Left ventricle myocardium inferior (tissue), 1 donor: ENCODE measurements at regions not wholly inside any gene's neighbourhood (a gene's known extent, or its start where the extent isn't known, plus 50 kb on each side); places are given as distances from the start of the nearest gene placed in this dataset.

Experiments
- DNase-seq: peaks from one replicate; pipeline ENCODE4 v3.0.0-alpha.2; 2020
- H3K27ac ChIP-seq: fragments of 200-600 bp; replicated peaks from 2 replicates; pipeline ENCODE4 v1.8.0; 2021
- H3K27me3 ChIP-seq: fragments of 200-600 bp; 2 replicates; pipeline ENCODE4 v1.8.0; 2021; ENCODE audit warnings: low read depth
- H3K36me3 ChIP-seq: fragments of 200-600 bp; 2 replicates; pipeline ENCODE4 v1.8.0; 2021
- H3K4me1 ChIP-seq: fragments of 200-600 bp; 2 replicates; pipeline ENCODE4 v1.8.0; 2021
- H3K4me3 ChIP-seq: fragments of 200-600 bp; 2 replicates; pipeline ENCODE4 v1.8.0; 2021; ENCODE audit warnings: mild to moderate bottlenecking, moderate library complexity
- H3K9me3 ChIP-seq: fragments of 200-600 bp; replicated peaks from 2 replicates; pipeline ENCODE4 v1.8.0; 2021
- intact Hi-C: fragments of 100-400 bp; cut with micrococcal nuclease; formaldehyde crosslinking; loops from one replicate; pipeline ENCODE4 v1.11.0; 2022
- TF ChIP-seq, protein P1 (sequence below): fragments of 200-600 bp; IDR thresholded peaks from 2 replicates; pipeline ENCODE4 v1.8.0; 2021; ENCODE audit warnings: antibody characterized with exemption, mild to moderate bottlenecking, borderline replicate concordance
- donor health status: DM: no; HTN: yes; CAD: no; lungs with severe emphysema.

DNA sequence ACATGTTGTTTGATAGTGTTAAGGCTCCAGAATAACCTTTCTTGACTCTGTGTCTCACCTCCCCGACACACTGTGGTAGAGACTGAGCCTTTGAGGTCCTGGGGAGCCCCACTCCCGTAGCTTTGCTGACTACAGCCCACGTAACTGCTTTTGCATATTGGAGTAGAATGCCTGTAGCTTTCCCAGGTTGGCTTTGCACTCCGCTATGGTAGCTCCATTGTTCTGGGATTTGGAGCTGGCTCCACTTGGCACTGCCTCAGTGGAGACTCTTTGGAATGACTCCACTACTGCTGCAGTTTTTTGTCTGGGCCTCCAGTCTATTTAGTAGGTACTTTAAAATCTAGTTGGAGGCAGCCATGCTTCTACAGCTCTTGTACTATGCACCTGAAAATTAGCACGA is 56.2 kb upstream of the ANXA1 start:
- Histone ChIP-seq H3K27me3 (no peaks in the 10 kb centered on the region), H3K4me1 (no peaks in the 10 kb centered on the region), H3K27ac (no peak overlapping the region), H3K4me3 (no peak overlapping the region), H3K9me3 (no peaks in the 10 kb centered on the region), H3K36me3 (no peaks in the 10 kb centered on the region)
- TF ChIP-seq, protein P1, sequence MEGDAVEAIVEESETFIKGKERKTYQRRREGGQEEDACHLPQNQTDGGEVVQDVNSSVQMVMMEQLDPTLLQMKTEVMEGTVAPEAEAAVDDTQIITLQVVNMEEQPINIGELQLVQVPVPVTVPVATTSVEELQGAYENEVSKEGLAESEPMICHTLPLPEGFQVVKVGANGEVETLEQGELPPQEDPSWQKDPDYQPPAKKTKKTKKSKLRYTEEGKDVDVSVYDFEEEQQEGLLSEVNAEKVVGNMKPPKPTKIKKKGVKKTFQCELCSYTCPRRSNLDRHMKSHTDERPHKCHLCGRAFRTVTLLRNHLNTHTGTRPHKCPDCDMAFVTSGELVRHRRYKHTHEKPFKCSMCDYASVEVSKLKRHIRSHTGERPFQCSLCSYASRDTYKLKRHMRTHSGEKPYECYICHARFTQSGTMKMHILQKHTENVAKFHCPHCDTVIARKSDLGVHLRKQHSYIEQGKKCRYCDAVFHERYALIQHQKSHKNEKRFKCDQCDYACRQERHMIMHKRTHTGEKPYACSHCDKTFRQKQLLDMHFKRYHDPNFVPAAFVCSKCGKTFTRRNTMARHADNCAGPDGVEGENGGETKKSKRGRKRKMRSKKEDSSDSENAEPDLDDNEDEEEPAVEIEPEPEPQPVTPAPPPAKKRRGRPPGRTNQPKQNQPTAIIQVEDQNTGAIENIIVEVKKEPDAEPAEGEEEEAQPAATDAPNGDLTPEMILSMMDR = no peak
- DNase-seq = no peak
- intact Hi-C loops = no loop called here

DNA sequence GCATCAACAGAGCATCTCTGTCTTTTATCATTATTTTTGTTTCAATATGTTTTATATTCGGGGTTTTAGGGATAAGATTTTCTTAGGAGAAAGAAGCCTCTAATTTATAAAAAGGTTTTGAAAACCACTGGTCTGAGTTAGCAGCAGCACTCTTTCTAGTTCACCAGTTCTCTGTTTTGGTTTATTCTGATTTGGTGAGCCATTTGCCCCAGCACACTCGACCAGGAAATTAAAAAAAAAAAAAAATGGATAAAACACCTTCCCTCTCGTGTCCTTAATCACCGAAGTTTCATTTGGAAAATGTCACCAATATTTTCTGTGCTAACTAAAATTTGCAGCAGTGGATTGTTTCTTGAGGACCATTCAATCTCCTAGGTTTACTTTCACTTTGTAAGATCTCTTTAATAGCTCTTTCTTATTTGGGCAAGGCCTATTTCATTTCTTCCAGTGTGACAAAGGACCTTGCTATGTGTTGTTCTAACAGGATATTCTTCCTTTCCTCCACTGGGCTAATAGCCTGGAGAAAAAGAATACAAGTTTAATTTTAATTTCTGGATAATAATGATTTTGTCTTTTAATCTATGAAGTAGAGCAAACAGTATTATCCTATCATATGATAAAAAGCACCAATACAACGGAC is 57.8 kb upstream of the ANXA1 start:
- H3K4me1 ChIP-seq = no peaks in the 10 kb centered on the region
- H3K9me3 ChIP-seq = no peaks in the 10 kb centered on the region
- peak overlapping the region; percentile 34 for H3K4me3 ChIP-seq
- no peaks in the 10 kb centered on the region for H3K36me3 ChIP-seq
- no peak for DNase-seq
- no peaks in the 10 kb centered on the region for H3K27me3 ChIP-seq
- H3K27ac ChIP-seq = peak overlapping the region; percentile 22
- intact Hi-C loops = no loop called here
- TF ChIP-seq, protein P1 = no peak

DNA sequence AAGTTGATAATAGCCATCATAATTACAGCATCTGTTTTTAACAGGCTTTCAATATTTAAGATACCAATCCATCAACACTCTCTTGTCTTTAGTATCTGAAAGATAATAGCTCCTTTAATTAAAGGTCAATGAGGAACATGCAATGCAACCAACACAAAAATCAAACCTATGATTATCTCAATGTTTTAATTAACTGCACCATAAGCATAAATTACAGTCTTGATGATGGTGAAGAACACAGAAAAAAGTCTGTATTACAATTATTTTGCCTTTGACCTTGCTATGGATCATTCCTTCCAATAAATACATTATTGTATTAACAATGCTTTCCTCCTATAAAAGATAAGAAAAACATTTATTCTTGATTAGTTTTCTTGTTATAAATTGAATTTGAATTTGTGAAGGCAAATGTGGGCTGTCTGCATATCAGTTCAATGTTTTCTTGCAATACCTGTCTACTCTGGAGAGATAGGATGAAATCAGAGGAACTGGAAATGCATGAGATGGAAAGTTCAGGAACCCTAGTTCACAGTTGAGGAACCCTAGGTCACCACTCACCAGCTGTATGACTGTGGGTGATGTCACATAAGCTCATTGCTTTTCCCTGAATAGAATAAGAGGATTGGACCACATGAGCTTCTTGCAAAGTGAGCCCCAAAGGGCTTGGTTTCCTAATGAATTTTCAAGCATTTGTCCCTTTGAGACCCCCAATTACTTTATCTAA is 58.5 kb upstream of the ANXA1 start:
- intact Hi-C loops = no loop called here
- Histone ChIP-seq H3K36me3 (no peaks in the 10 kb centered on the region), H3K27ac (peak overlapping the region; percentile 22), H3K9me3 (no peaks in the 10 kb centered on the region), H3K4me3 (peak overlapping the region; percentile 34), H3K4me1 (no peaks in the 10 kb centered on the region), H3K27me3 (no peaks in the 10 kb centered on the region)
- DNase-seq = no peak
- TF ChIP-seq, protein P1 = no peak

DNA sequence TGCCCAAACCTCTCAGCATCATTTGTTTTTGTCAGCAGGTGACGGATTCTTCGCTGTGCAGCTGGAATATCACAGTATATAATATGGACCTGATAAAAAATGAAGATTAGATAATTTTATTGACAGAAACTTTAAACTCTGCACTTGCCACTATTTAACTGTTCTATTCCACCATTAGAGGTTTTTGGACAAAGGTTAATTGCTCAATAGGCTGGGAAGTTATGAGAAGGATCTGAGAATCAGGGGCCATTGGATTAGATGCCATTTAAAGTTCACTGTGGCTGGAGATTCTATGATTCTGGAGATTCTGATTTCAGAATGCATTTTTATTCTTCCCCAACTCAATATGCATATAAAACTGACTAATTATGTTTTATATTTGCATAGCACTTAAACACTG is 59.8 kb upstream of the ANXA1 start:
- intact Hi-C loops = no loop called here
- no peaks in the 10 kb centered on the region for H3K4me1 ChIP-seq
- H3K4me3 ChIP-seq = no peak overlapping the region
- H3K27ac ChIP-seq = no peak overlapping the region
- H3K27me3 ChIP-seq = peaks cover 4% of the 10 kb centered on the region
- TF ChIP-seq, protein P1 = no peak
- H3K36me3 ChIP-seq = no peaks in the 10 kb centered on the region
- no peaks in the 10 kb centered on the region for H3K9me3 ChIP-seq
- DNase-seq = no peak

DNA sequence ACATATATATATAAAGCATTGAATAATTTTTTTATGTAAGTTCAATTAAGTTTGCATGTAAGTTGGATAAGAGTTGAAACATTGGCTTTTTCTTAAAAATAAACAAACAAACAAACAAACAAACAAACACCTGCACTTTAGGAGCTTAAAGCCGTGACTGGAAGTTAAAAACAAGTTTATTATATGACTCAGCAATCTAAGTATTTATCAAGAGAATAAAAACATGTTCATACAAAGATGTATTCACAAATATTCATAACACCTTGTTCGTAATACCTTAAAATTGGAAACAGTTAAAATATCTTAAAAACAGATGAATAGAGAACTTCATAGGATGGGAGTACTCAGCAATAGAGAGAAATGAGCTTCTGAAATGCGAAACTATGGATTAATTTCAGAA is 61.5 kb upstream of the ANXA1 start:
- no peaks in the 10 kb centered on the region for H3K4me1 ChIP-seq
- no peaks in the 10 kb centered on the region for H3K36me3 ChIP-seq
- no peak overlapping the region for H3K4me3 ChIP-seq
- intact Hi-C loops = no loop called here
- TF ChIP-seq, protein P1 = no peak
- H3K27me3 ChIP-seq = peaks cover 17% of the 10 kb centered on the region
- DNase-seq = no peak
- no peak overlapping the region for H3K27ac ChIP-seq
- H3K9me3 ChIP-seq = no peaks in the 10 kb centered on the region
